Lower leg skin (tissue), 3 donors: ENCODE measurements at regions not wholly inside any gene's neighbourhood (a gene's known extent, or its start where the extent isn't known, plus 50 kb on each side); places are given as distances from the start of the nearest gene placed in this dataset.

Experiments used
- CTCF ChIP-seq, 3 donors: fragments of 450-650 bp; IDR thresholded peaks; one replicate each; pipeline ENCODE4 v1.5.1; 2016; ENCODE audit warnings: antibody characterized with exemption in 3 of 3, mild to moderate bottlenecking in 3 of 3, moderate library complexity in 2 of 3
- POLR2A ChIP-seq, 2 donors: fragments of 450-650 bp; IDR thresholded peaks; one replicate each; pipeline ENCODE4 v1.6.1; 2016 to 2017; ENCODE audit warnings: antibody characterized with exemption in 2 of 2, mild to moderate bottlenecking in 1 of 2, moderate library complexity in 1 of 2

DNA sequence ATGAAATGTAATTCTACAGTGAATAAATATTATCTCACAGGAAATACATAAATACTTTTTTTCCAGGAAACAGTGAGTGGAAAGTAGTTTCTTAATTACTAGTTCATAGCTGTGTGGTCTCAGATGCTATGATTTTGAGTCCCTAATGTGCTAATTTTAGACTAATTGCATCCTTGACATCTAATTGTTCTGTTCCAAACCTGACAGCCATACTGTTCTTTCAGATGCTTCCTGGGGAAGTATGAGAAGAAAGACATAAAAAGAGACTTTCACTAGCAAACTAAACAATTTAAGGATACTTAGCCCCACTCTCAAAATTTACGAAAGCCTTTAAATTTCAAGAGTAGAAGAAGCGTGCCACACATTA, 350.9 kb upstream of the CDH20 start:
- TF ChIP-seq POLR2A (IDR thresholded peaks at IDR 0.05), result no peak
- no peak for TF ChIP-seq CTCF (IDR thresholded peaks at IDR 0.05)
